SK-N-SH treated with all-trans-retinoic acid at 6 μM for 48 hours (cell line): ENCODE measurements at regions not wholly inside any gene's neighbourhood (a gene's known extent, or its start where the extent isn't known, plus 50 kb on each side); places are given as distances from the start of the nearest gene placed in this dataset.
"Not testable (repeated sequence)": the region's sequence is repeated elsewhere in the genome, so short reads cannot be mapped to it uniquely, and the experiment has no call there.

Source experiments
- ARNTL ChIP-seq: fragments of 450-650 bp; formaldehyde crosslinking; IDR thresholded peaks from 2 replicates; pipeline ENCODE4 v1.5.0; 2020; ENCODE audit warnings: low read depth, mild to moderate bottlenecking, moderate library complexity, borderline replicate concordance
- CREB5 ChIP-seq: fragments of 250-450 bp; sonication (Bioruptor Pico); IDR thresholded peaks from 2 replicates; pipeline ENCODE4 v1.5.1; 2020; ENCODE audit warnings: low read depth, mild to moderate bottlenecking, moderate library complexity
- CSDC2 ChIP-seq: fragments of 250-450 bp; sonication (Bioruptor Pico); IDR thresholded peaks from 2 replicates; pipeline ENCODE4 v1.5.0; 2020; ENCODE audit warnings: mild to moderate bottlenecking, moderate library complexity
- GLIS3 ChIP-seq: fragments of 250-450 bp; sonication (Bioruptor Pico); IDR thresholded peaks from 2 replicates; pipeline ENCODE4 v1.5.0; 2020; ENCODE audit warnings: mild to moderate bottlenecking, moderate library complexity
- ISL1 ChIP-seq: fragments of 250-450 bp; sonication (Bioruptor Pico); IDR thresholded peaks from 2 replicates; pipeline ENCODE4 v2.1.2; 2022; ENCODE audit warnings: mild to moderate bottlenecking, moderate library complexity
- PATZ1 ChIP-seq: fragments of 250-450 bp; sonication (Bioruptor Pico); IDR thresholded peaks from 2 replicates; pipeline ENCODE4 v1.8.0; 2020; ENCODE audit warnings: mild to moderate bottlenecking, moderate library complexity, borderline replicate concordance
- PPARA ChIP-seq: fragments of 250-450 bp; sonication (Bioruptor Pico); IDR thresholded peaks from 2 replicates; pipeline ENCODE4 v1.5.0; 2020; ENCODE audit warnings: mild to moderate bottlenecking, borderline replicate concordance
- TCF4 ChIP-seq: fragments of 250-450 bp; sonication (Bioruptor Pico); IDR thresholded peaks from 2 replicates; pipeline ENCODE4 v1.8.0; 2021; ENCODE audit warnings: mild to moderate bottlenecking, moderate library complexity, borderline replicate concordance
- TSHZ2 ChIP-seq: fragments of 250-450 bp; sonication (Bioruptor Pico); IDR thresholded peaks from 2 replicates; pipeline ENCODE4 v1.5.0; 2020; ENCODE audit warnings: mild to moderate bottlenecking, moderate library complexity
- ZC3H10 ChIP-seq: fragments of 250-450 bp; sonication (Bioruptor Pico); IDR thresholded peaks from 2 replicates; pipeline ENCODE4 v1.5.1; 2021; ENCODE audit warnings: mild to moderate bottlenecking, moderate library complexity
- ZFP3 ChIP-seq: fragments of 250-450 bp; sonication (Bioruptor Pico); IDR thresholded peaks from 2 replicates; pipeline ENCODE4 v1.5.0; 2020; ENCODE audit warnings: mild to moderate bottlenecking, moderate library complexity
- ZNF565 ChIP-seq: fragments of 450-650 bp; formaldehyde crosslinking; conservative IDR thresholded peaks from 2 replicates; pipeline ENCODE4 v1.5.0; 2020; ENCODE audit warnings: low read depth, mild to moderate bottlenecking, moderate library complexity
- ZNF70 ChIP-seq: fragments of 450-650 bp; formaldehyde crosslinking; IDR thresholded peaks from 2 replicates; pipeline ENCODE4 v1.5.0; 2020; ENCODE audit warnings: mild to moderate bottlenecking, moderate library complexity
- ZNF8 ChIP-seq: fragments of 450-650 bp; formaldehyde crosslinking; IDR thresholded peaks from 2 replicates; pipeline ENCODE4 v1.5.0; 2020; ENCODE audit warnings: mild to moderate bottlenecking, moderate library complexity

DNA sequence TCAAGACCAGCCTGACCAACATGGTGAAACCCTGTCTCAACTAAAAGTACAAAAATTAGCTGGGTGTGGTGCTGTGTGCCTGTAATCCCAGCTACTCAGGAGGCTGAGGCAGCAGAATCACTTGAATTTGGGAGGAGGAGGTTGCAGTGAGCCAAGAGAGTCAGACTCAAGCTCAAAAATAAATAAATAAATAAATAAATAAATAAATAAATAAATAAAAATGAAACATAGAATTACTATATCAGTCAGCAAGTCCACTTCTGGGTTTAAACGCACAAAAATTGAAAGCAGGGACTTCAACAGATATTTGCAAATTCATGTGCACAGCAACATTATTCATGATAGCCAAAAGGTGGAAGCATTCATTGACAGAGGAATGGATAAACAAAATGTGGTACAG, 875.2 kb upstream of the ALG10B start:
- not testable (repeated sequence) for TF ChIP-seq PPARA (CRISPR knock-in tag); TSHZ2 (CRISPR knock-in tag); CSDC2 (CRISPR knock-in tag); ZFP3 (CRISPR knock-in tag); ZNF70 (CRISPR knock-in tag); CREB5 (CRISPR knock-in tag); TCF4 (CRISPR knock-in tag); ARNTL; ZC3H10 (CRISPR knock-in tag); ISL1 (CRISPR knock-in tag); GLIS3 (CRISPR knock-in tag); ZNF8 (CRISPR knock-in tag); PATZ1 (CRISPR knock-in tag); ZNF565 (CRISPR knock-in tag)
